ENCODE measurements at regions not wholly inside any gene's neighbourhood (a gene's known extent, or its start where the extent isn't known, plus 50 kb on each side); places are given as distances from the start of the nearest gene placed in this dataset.

GRCh38 chr5:89900346-89900745 lies 509.2 kb downstream of the CETN3 start:
- Mint-ChIP-seq H3K4me1 (no peaks in the 10 kb centered on the region), H3K4me3 (no peak overlapping the region), H3K27me3 (no peaks in the 10 kb centered on the region), H3K27ac (no peak overlapping the region), H3K9me3 (no peaks in the 10 kb centered on the region), H3K36me3 (ENCODE audit: low read depth) (no peaks in the 10 kb centered on the region)
- no peak for DNase-seq
- intact Hi-C loops (cut with micrococcal nuclease) = no loop called here

GRCh38 chr5:89899559-89899958 lies 510.0 kb downstream of the CETN3 start:
- H3K27ac Mint-ChIP-seq = no peak overlapping the region
- no peaks in the 10 kb centered on the region for H3K9me3 Mint-ChIP-seq
- H3K4me3 Mint-ChIP-seq = no peak overlapping the region
- DNase-seq = no peak
- no peaks in the 10 kb centered on the region for H3K36me3 Mint-ChIP-seq (ENCODE audit: low read depth)
- intact Hi-C loops (cut with micrococcal nuclease) = no loop called here
- H3K27me3 Mint-ChIP-seq = no peaks in the 10 kb centered on the region
- no peaks in the 10 kb centered on the region for H3K4me1 Mint-ChIP-seq

- H3K27me3 Mint-ChIP-seq = no peaks in the 10 kb centered on the region
- H3K36me3 Mint-ChIP-seq (ENCODE audit: low read depth) = no peaks in the 10 kb centered on the region
- no peaks in the 10 kb centered on the region for H3K4me1 Mint-ChIP-seq
- peaks cover 4% of the 10 kb centered on the region for H3K9me3 Mint-ChIP-seq
- no peak for DNase-seq
- no peak overlapping the region for H3K27ac Mint-ChIP-seq
- intact Hi-C loops (cut with micrococcal nuclease) = no loop called here
- no peak overlapping the region for H3K4me3 Mint-ChIP-seq
These were observed 516.0 kb downstream of the CETN3 start for GRCh38 chr5:89893546-89893945.

- Mint-ChIP-seq H3K4me1 (no peaks in the 10 kb centered on the region), H3K27me3 (no peaks in the 10 kb centered on the region), H3K4me3 (no peak overlapping the region), H3K27ac (no peak overlapping the region), H3K9me3 (no peaks in the 10 kb centered on the region), H3K36me3 (ENCODE audit: low read depth) (no peaks in the 10 kb centered on the region)
- intact Hi-C loops (cut with micrococcal nuclease) = no loop called here
- no peak for DNase-seq
These were observed 523.9 kb downstream of the CETN3 start for GRCh38 chr5:89885670-89886069.

- Mint-ChIP-seq H3K36me3 (ENCODE audit: low read depth) (no peaks in the 10 kb centered on the region), H3K27ac (no peak overlapping the region), H3K4me1 (no peaks in the 10 kb centered on the region), H3K4me3 (no peak overlapping the region), H3K9me3 (peaks cover 3% of the 10 kb centered on the region), H3K27me3 (no peaks in the 10 kb centered on the region)
- intact Hi-C loops (cut with micrococcal nuclease) = no loop called here
- no peak for DNase-seq
These were observed 525.6 kb downstream of the CETN3 start for GRCh38 chr5:89883967-89884366.

- no peaks in the 10 kb centered on the region for H3K4me1 Mint-ChIP-seq
- peaks cover 7% of the 10 kb centered on the region for H3K9me3 Mint-ChIP-seq
- H3K36me3 Mint-ChIP-seq (ENCODE audit: low read depth) = no peaks in the 10 kb centered on the region
- no peak overlapping the region for H3K27ac Mint-ChIP-seq
- no peaks in the 10 kb centered on the region for H3K27me3 Mint-ChIP-seq
- intact Hi-C loops (cut with micrococcal nuclease) = loop anchor here (2.0 kb wide), 1 partner anchor 74 kb away; no protein-coding TSS in a partner anchor
- DNase-seq = no peak
- H3K4me3 Mint-ChIP-seq = no peak overlapping the region
These were observed 531.1 kb downstream of the CETN3 start for GRCh38 chr5:89878140-89879132.

GRCh38 chr5:89871906-89872305 lies 537.6 kb downstream of the CETN3 start:
- DNase-seq = no peak

GRCh38 chr5:89869346-89869745 lies 540.2 kb downstream of the CETN3 start:
- no peak for DNase-seq
- no peaks in the 10 kb centered on the region for H3K27me3 Mint-ChIP-seq
- H3K4me1 Mint-ChIP-seq = no peaks in the 10 kb centered on the region
- H3K27ac Mint-ChIP-seq = no peak overlapping the region
- H3K9me3 Mint-ChIP-seq = no peaks in the 10 kb centered on the region
- intact Hi-C loops (cut with micrococcal nuclease) = no loop called here
- H3K36me3 Mint-ChIP-seq (ENCODE audit: low read depth) = no peaks in the 10 kb centered on the region
- no peak overlapping the region for H3K4me3 Mint-ChIP-seq

More at GRCh38 chr5:89871906-89872305, 537.6 kb downstream of the CETN3 start:
- intact Hi-C loops (cut with micrococcal nuclease) = no loop called here
- H3K4me1 Mint-ChIP-seq = no peaks in the 10 kb centered on the region
- H3K9me3 Mint-ChIP-seq = no peaks in the 10 kb centered on the region
- H3K27me3 Mint-ChIP-seq = no peaks in the 10 kb centered on the region
- no peak overlapping the region for H3K4me3 Mint-ChIP-seq
- no peak overlapping the region for H3K27ac Mint-ChIP-seq
- no peaks in the 10 kb centered on the region for H3K36me3 Mint-ChIP-seq (ENCODE audit: low read depth)

GRCh38 chr5:89866410-89866809 lies 543.1 kb downstream of the CETN3 start:
- Mint-ChIP-seq H3K27ac (no peak overlapping the region), H3K9me3 (no peaks in the 10 kb centered on the region), H3K27me3 (no peaks in the 10 kb centered on the region), H3K36me3 (ENCODE audit: low read depth) (no peaks in the 10 kb centered on the region), H3K4me1 (no peaks in the 10 kb centered on the region), H3K4me3 (no peak overlapping the region)
- intact Hi-C loops (cut with micrococcal nuclease) = no loop called here
- DNase-seq = no peak

- no peaks in the 10 kb centered on the region for H3K36me3 Mint-ChIP-seq (ENCODE audit: low read depth)
These were observed 544.6 kb downstream of the CETN3 start for GRCh38 chr5:89864941-89865340.

GRCh38 chr5:89857790-89858189 lies 551.8 kb downstream of the CETN3 start:
- Mint-ChIP-seq H3K9me3 (no peaks in the 10 kb centered on the region), H3K4me3 (no peak overlapping the region), H3K36me3 (ENCODE audit: low read depth) (no peaks in the 10 kb centered on the region), H3K27ac (no peak overlapping the region), H3K4me1 (no peaks in the 10 kb centered on the region), H3K27me3 (no peaks in the 10 kb centered on the region)
- intact Hi-C loops (cut with micrococcal nuclease) = no loop called here
- no peak for DNase-seq

More at GRCh38 chr5:89864941-89865340, 544.6 kb downstream of the CETN3 start:
- intact Hi-C loops (cut with micrococcal nuclease) = no loop called here
- Mint-ChIP-seq H3K4me3 (no peak overlapping the region), H3K27me3 (no peaks in the 10 kb centered on the region), H3K27ac (no peak overlapping the region), H3K4me1 (no peaks in the 10 kb centered on the region), H3K9me3 (no peaks in the 10 kb centered on the region)
- DNase-seq = no peak

- intact Hi-C loops (cut with micrococcal nuclease) = no loop called here
- no peak overlapping the region for H3K27ac Mint-ChIP-seq
- no peaks in the 10 kb centered on the region for H3K4me1 Mint-ChIP-seq
- no peaks in the 10 kb centered on the region for H3K27me3 Mint-ChIP-seq
- no peak for DNase-seq
- H3K4me3 Mint-ChIP-seq = no peak overlapping the region
- no peaks in the 10 kb centered on the region for H3K36me3 Mint-ChIP-seq (ENCODE audit: low read depth)
- H3K9me3 Mint-ChIP-seq = no peaks in the 10 kb centered on the region
These were observed 554.1 kb downstream of the CETN3 start for GRCh38 chr5:89855417-89855816.

GRCh38 chr5:89851911-89852310 lies 557.6 kb downstream of the CETN3 start:
- intact Hi-C loops (cut with micrococcal nuclease) = no loop called here
- Mint-ChIP-seq H3K27me3 (no peaks in the 10 kb centered on the region), H3K4me3 (no peak overlapping the region), H3K36me3 (ENCODE audit: low read depth) (no peaks in the 10 kb centered on the region), H3K27ac (no peak overlapping the region), H3K4me1 (no peaks in the 10 kb centered on the region), H3K9me3 (no peaks in the 10 kb centered on the region)
- DNase-seq = no peak

- Mint-ChIP-seq H3K4me1 (no peaks in the 10 kb centered on the region), H3K27ac (no peak overlapping the region), H3K36me3 (ENCODE audit: low read depth) (no peaks in the 10 kb centered on the region), H3K9me3 (no peaks in the 10 kb centered on the region), H3K4me3 (no peak overlapping the region), H3K27me3 (no peaks in the 10 kb centered on the region)
- intact Hi-C loops (cut with micrococcal nuclease) = no loop called here
- DNase-seq = no peak
These were observed 559.1 kb downstream of the CETN3 start for GRCh38 chr5:89850513-89850865.
